ENCODE measurements at regions not wholly inside any gene's neighbourhood (a gene's known extent, or its start where the extent isn't known, plus 50 kb on each side); places are given as distances from the start of the nearest gene placed in this dataset.

DNA sequence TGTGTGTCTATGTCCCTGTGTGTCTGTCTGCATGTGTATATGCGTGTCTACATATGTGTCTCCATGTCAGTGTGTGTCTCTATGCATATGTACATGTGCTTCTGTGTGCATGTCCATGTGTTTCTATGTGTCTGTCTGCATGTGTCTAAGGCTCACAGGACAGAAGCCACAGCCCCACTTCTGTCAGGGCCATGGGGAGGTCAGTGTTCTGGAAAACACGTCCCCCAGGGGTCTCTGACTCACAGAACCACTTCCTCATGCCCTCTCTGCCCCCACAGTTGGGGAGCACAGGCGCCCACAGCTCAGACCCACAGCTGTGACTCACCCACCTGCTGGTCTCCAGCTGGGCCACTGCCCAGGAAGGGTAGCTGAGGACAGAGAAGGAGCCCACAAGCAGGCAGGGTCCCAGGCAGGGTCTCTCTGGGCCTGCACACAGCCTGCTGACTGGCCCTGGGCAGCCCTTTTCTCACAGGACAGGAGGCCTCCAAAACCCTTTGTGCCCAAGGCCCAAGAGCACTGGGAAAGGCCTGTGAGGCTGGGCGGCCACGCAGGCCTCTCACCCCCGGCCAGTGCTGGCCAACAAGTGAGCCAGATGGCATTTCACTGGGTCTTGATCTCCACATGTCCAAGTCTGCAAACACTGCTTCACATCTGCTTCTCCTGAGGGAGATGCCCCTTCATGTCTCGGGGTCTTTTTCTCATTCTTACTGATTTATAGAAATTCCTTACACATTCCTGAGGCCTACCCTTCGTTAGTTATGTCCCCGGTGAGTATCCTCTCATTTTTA, 102.9 kb upstream of the FAM20C start:
- Histone ChIP-seq H3K9me3 (ENCODE audit: control insufficient read depth in 3 of 3, low read length in 3 of 3) (no peaks in the 10 kb centered on the region), H3K4me1 (ENCODE audit: control insufficient read depth in 3 of 3, insufficient read depth in 3 of 3, low read length in 3 of 3) (peaks cover 24 to 36% (median 30%) of the 10 kb centered on the region in 3 donors), H3K4me3 (ENCODE audit: low read length in 3 of 3) (peak overlapping the region in 1 of 3 donors; percentile 22), H3K27ac (ENCODE audit: low read depth, low read length) (peak overlapping the region; percentile 62), H3K27me3 (ENCODE audit: control insufficient read depth in 3 of 3, insufficient read depth in 3 of 3, low read length in 3 of 3) (peaks cover 0 to 5% (median 0%) of the 10 kb centered on the region in 3 donors), H3K9ac (ENCODE audit: low read depth in 1 of 3, low read length in 3 of 3) (peak overlapping the region in 2 of 3 donors; percentile 7 to 50), H3K36me3 (ENCODE audit: control insufficient read depth in 3 of 3, insufficient read depth in 3 of 3, low read length in 3 of 3) (no peaks in the 10 kb centered on the region)

DNA sequence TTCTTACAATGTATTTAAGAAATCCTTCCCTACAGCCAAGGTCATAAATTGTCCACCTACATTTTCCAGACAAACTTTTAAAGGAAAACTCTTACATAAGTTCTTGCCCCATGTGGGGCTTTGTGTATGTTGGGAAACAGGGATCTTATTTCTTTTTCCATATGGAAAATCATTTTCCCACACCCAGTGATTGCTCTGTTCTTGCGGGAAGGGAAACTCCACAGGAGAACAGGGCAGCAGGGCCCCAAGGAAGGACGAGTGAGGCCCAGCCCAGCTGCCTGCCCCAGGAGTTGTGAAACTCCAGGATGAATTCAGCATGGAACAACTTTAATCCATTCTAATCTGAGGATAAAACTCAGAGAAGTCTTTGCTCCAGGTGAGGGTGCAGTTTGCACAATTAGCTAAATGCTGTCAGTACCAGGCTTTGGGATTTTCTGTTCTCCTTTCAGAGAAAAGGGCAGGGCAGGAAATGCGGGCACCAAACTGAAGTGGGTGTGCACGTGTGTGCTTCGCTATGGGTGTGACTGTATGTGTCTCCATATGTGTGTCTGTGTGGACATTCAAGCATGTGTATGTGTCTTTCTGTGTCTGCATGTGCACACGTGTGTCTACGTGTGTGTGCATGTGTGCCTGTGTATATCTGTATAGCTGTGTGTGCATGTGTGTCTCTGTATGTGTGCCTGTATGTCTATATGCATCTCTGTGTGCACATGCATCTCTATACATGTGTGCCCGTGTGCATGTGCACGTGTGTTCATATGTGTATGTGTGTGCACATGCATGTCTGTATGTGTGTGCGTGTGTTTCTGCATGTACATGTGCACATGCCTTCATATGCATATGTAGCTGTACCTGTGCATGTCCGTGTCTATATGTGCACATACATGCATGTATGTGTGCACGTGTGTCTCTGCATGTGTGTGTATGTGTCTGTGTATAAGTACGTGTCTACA, 102.0 kb upstream of the FAM20C start:
- Histone ChIP-seq H3K4me3 (ENCODE audit: low read length in 3 of 3) (no peak overlapping the region), H3K4me1 (ENCODE audit: control insufficient read depth in 3 of 3, insufficient read depth in 3 of 3, low read length in 3 of 3) (peaks cover 21 to 32% (median 27%) of the 10 kb centered on the region in 3 donors), H3K9me3 (ENCODE audit: control insufficient read depth in 3 of 3, low read length in 3 of 3) (no peaks in the 10 kb centered on the region), H3K9ac (ENCODE audit: low read depth in 1 of 3, low read length in 3 of 3) (peak overlapping the region in 1 of 3 donors; percentile 50), H3K27ac (ENCODE audit: low read depth, low read length) (peak overlapping the region; percentile 62), H3K36me3 (ENCODE audit: control insufficient read depth in 3 of 3, insufficient read depth in 3 of 3, low read length in 3 of 3) (no peaks in the 10 kb centered on the region), H3K27me3 (ENCODE audit: control insufficient read depth in 3 of 3, insufficient read depth in 3 of 3, low read length in 3 of 3) (peaks cover 0 to 5% (median 0%) of the 10 kb centered on the region in 3 donors)

DNA sequence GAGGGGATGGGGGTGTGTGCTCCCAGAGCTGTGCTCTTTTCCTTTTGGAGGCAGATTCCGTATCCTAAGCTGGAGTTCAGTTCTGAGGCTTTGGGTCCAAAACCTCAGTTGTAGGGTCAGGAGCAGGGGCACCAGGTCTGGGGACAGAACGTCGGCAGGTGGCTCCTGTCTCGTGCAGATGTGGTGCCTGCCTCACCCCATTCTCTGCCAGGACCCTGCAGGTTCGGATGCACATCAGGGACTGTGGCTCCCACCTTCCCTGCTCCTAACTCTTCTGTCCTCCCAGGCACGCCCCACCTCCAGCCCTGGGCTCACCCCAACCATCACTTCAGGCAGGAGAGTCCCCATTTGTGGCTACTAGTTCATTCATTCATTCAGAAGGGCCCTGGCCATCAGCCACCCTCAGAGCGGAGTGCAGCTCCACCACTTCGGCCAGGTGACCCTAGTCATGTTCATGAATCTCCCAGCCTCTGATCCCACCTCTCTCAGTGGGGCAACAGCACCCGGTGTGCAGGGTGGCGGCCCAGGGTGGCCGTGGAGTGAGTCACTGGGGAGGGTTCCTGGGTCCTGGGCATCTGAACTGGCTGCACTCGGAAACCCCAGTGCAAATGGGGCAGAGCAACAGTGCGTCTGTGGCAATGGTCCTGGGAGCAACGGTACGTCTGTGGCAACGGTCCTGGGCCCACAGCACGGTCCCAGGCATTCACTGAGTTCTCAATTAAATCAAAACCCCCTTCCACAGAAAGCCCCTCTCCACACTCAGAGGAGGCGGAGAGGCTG, 100.8 kb upstream of the FAM20C start:
- Histone ChIP-seq H3K4me1 (ENCODE audit: control insufficient read depth in 3 of 3, insufficient read depth in 3 of 3, low read length in 3 of 3) (peaks cover 16 to 28% (median 24%) of the 10 kb centered on the region in 3 donors), H3K4me3 (ENCODE audit: low read length in 3 of 3) (no peak overlapping the region), H3K9ac (ENCODE audit: low read depth in 1 of 3, low read length in 3 of 3) (peak overlapping the region in 1 of 3 donors; percentile 8), H3K9me3 (ENCODE audit: control insufficient read depth in 3 of 3, low read length in 3 of 3) (no peaks in the 10 kb centered on the region), H3K27me3 (ENCODE audit: control insufficient read depth in 3 of 3, insufficient read depth in 3 of 3, low read length in 3 of 3) (peaks cover 0 to 5% (median 0%) of the 10 kb centered on the region in 3 donors), H3K27ac (ENCODE audit: low read depth, low read length) (no peak overlapping the region), H3K36me3 (ENCODE audit: control insufficient read depth in 3 of 3, insufficient read depth in 3 of 3, low read length in 3 of 3) (no peaks in the 10 kb centered on the region)

GRCh38 chr7:92231-92674, 100.1 kb upstream of the FAM20C start:
- H3K27ac ChIP-seq (ENCODE audit: low read depth, low read length): no peak overlapping the region
- no peaks in the 10 kb centered on the region for H3K9me3 ChIP-seq (ENCODE audit: control insufficient read depth in 3 of 3, low read length in 3 of 3)
- H3K4me3 ChIP-seq (ENCODE audit: low read length in 3 of 3): no peak overlapping the region
- peaks cover 16 to 28% (median 24%) of the 10 kb centered on the region in 3 donors for H3K4me1 ChIP-seq (ENCODE audit: control insufficient read depth in 3 of 3, insufficient read depth in 3 of 3, low read length in 3 of 3)
- no peak overlapping the region for H3K9ac ChIP-seq (ENCODE audit: low read depth in 1 of 3, low read length in 3 of 3)
- peaks cover 0 to 5% (median 0%) of the 10 kb centered on the region in 3 donors for H3K27me3 ChIP-seq (ENCODE audit: control insufficient read depth in 3 of 3, insufficient read depth in 3 of 3, low read length in 3 of 3)
- H3K36me3 ChIP-seq (ENCODE audit: control insufficient read depth in 3 of 3, insufficient read depth in 3 of 3, low read length in 3 of 3): no peaks in the 10 kb centered on the region

DNA sequence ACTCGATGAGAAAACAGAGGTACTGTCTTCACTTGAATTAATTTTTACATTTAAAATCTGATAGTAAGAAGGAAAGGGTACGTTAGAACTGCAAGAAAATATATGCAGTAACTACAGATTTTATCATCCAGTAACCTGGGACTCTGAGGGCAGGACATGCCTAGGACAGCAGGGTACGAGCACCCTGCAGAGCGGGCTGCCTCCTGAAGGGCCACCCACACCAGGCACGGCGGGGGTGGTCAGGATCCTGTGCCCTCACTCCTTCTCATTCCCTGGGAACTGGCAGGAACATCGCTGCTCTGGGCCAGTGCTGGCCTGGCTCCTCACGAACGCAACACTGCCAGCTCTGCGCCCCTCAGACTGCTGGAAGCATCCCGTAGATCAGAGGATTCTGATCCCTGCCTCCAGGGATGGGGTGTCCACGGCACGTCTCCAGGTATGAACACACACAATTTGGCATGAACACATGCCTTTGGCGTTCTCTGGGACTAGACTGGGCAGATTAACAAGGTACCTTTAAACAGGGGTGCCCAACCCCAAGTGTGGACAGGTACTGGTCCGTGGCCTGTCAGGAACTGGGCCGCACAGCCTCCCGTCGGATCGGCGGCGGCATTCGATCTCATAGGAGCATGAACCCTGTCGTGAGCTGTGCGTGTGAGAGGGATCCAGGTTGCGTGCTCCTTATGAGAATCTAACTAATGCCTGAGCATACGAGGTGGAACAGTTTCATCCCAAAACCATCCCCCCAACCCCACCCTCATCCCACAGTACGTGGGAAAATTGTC, 99.3 kb upstream of the FAM20C start:
- Histone ChIP-seq H3K36me3 (ENCODE audit: control insufficient read depth in 3 of 3, insufficient read depth in 3 of 3, low read length in 3 of 3) (no peaks in the 10 kb centered on the region), H3K9me3 (ENCODE audit: control insufficient read depth in 3 of 3, low read length in 3 of 3) (no peaks in the 10 kb centered on the region), H3K27ac (ENCODE audit: low read depth, low read length) (no peak overlapping the region), H3K4me3 (ENCODE audit: low read length in 3 of 3) (no peak overlapping the region), H3K4me1 (ENCODE audit: control insufficient read depth in 3 of 3, insufficient read depth in 3 of 3, low read length in 3 of 3) (peaks cover 16 to 28% (median 24%) of the 10 kb centered on the region in 3 donors), H3K27me3 (ENCODE audit: control insufficient read depth in 3 of 3, insufficient read depth in 3 of 3, low read length in 3 of 3) (peaks cover 0 to 5% (median 0%) of the 10 kb centered on the region in 3 donors), H3K9ac (ENCODE audit: low read depth in 1 of 3, low read length in 3 of 3) (no peak overlapping the region)

DNA sequence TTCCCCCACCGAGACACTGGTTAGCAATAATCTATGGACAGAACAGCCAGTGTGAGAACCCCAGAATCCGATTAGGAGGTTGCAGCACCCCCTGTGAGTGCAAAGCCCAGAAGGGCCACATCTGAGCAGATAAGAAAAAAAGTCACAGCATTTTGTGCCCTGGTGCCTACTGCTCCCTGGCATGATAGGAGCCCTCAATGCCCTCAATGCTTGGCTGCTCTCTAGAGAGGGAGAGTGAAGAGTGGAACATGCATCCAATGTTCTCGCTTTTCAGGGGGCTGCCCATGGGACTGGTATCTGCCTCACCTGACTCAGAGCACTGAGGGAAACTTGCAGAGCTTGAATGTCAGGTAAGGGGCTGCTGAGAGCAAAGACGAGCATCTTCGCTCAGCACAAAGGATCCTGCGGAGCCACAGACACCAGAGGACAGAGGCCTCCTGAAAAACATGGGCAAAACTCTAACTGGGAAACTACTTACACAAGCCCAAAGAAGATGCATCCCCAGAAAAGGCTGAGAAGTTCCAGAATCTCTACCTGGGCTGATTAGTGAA, 98.0 kb upstream of the FAM20C start:
- no peak overlapping the region for H3K4me3 ChIP-seq (ENCODE audit: low read length in 3 of 3)
- no peak overlapping the region for H3K9ac ChIP-seq (ENCODE audit: low read depth in 1 of 3, low read length in 3 of 3)
- H3K4me1 ChIP-seq (ENCODE audit: control insufficient read depth in 3 of 3, insufficient read depth in 3 of 3, low read length in 3 of 3): peaks cover 5 to 16% (median 11%) of the 10 kb centered on the region in 3 donors
- H3K36me3 ChIP-seq (ENCODE audit: control insufficient read depth in 3 of 3, insufficient read depth in 3 of 3, low read length in 3 of 3): no peaks in the 10 kb centered on the region
- no peaks in the 10 kb centered on the region for H3K9me3 ChIP-seq (ENCODE audit: control insufficient read depth in 3 of 3, low read length in 3 of 3)
- peaks cover 0 to 5% (median 0%) of the 10 kb centered on the region in 3 donors for H3K27me3 ChIP-seq (ENCODE audit: control insufficient read depth in 3 of 3, insufficient read depth in 3 of 3, low read length in 3 of 3)
- H3K27ac ChIP-seq (ENCODE audit: low read depth, low read length): no peak overlapping the region

- Histone ChIP-seq H3K27ac (ENCODE audit: low read depth, low read length) (no peak overlapping the region), H3K27me3 (ENCODE audit: control insufficient read depth in 3 of 3, insufficient read depth in 3 of 3, low read length in 3 of 3) (peaks cover 0 to 5% (median 0%) of the 10 kb centered on the region in 3 donors), H3K9me3 (ENCODE audit: control insufficient read depth in 3 of 3, low read length in 3 of 3) (no peaks in the 10 kb centered on the region), H3K36me3 (ENCODE audit: control insufficient read depth in 3 of 3, insufficient read depth in 3 of 3, low read length in 3 of 3) (no peaks in the 10 kb centered on the region), H3K9ac (ENCODE audit: low read depth in 1 of 3, low read length in 3 of 3) (no peak overlapping the region), H3K4me1 (ENCODE audit: control insufficient read depth in 3 of 3, insufficient read depth in 3 of 3, low read length in 3 of 3) (peaks cover 0 to 9% (median 3%) of the 10 kb centered on the region in 3 donors), H3K4me3 (ENCODE audit: low read length in 3 of 3) (no peak overlapping the region)
Observed at GRCh38 chr7:95180-95862, 97.0 kb upstream of the FAM20C start.

GRCh38 chr7:95863-96260, 96.5 kb upstream of the FAM20C start:
- Histone ChIP-seq H3K4me3 (ENCODE audit: low read length in 3 of 3) (no peak overlapping the region), H3K36me3 (ENCODE audit: control insufficient read depth in 3 of 3, insufficient read depth in 3 of 3, low read length in 3 of 3) (no peaks in the 10 kb centered on the region), H3K9me3 (ENCODE audit: control insufficient read depth in 3 of 3, low read length in 3 of 3) (no peaks in the 10 kb centered on the region), H3K9ac (ENCODE audit: low read depth in 1 of 3, low read length in 3 of 3) (no peak overlapping the region), H3K27ac (ENCODE audit: low read depth, low read length) (no peak overlapping the region), H3K27me3 (ENCODE audit: control insufficient read depth in 3 of 3, insufficient read depth in 3 of 3, low read length in 3 of 3) (peaks cover 0 to 5% (median 0%) of the 10 kb centered on the region in 3 donors), H3K4me1 (ENCODE audit: control insufficient read depth in 3 of 3, insufficient read depth in 3 of 3, low read length in 3 of 3) (peaks cover 0 to 3% (median 0%) of the 10 kb centered on the region in 3 donors)

All from skeletal muscle tissue (tissue), 3 donors.